Vagina (tissue), 2 donors: ENCODE measurements at regions not wholly inside any gene's neighbourhood (a gene's known extent, or its start where the extent isn't known, plus 50 kb on each side); places are given as distances from the start of the nearest gene placed in this dataset.

Experiments used
- DNase-seq, 2 donors: peaks; one replicate each; pipeline ENCODE4 v3.0.0-alpha.2; 2017; ENCODE audit errors: extremely low spot score in 2 of 2
- H3K27ac ChIP-seq: fragments of 200-600 bp; sonication (generic); one replicate; pipeline ENCODE4 v1.5.1; 2019
- H3K27me3 ChIP-seq: fragments of 200-600 bp; sonication (generic); one replicate; pipeline ENCODE4 v1.5.1; 2019
- H3K36me3 ChIP-seq, 2 donors: fragments of 200-600 bp; sonication (generic); one replicate each; pipeline ENCODE4 v1.5.1; 2017 to 2019
- H3K4me1 ChIP-seq: fragments of 200-600 bp; sonication (generic); one replicate; pipeline ENCODE4 v1.5.1; 2019
- H3K4me3 ChIP-seq, 2 donors: fragments of 200-600 bp; sonication (generic); 1 replicate in 1 of 2; 2 replicates in 1 of 2; pipeline ENCODE4 v1.5.1; 2016 to 2019
- H3K9me3 ChIP-seq: fragments of 200-600 bp; sonication (generic); one replicate; pipeline ENCODE4 v1.5.1; 2019
- CTCF ChIP-seq, 3 experiments: fragments of 450-650 bp in 2 of 3; fragments of 200-600 bp in 1 of 3; sonication (generic) in 1 of 3; IDR thresholded peaks; one replicate each; pipeline ENCODE4 v1.5.1; 2017 to 2019; ENCODE audit warnings: antibody characterized with exemption in 3 of 3, mild to moderate bottlenecking in 2 of 3, moderate library complexity in 2 of 3
- POLR2A ChIP-seq, 2 donors: fragments of 450-650 bp; IDR thresholded peaks; one replicate each; pipeline ENCODE4 v1.6.1; 2017; ENCODE audit warnings: antibody characterized with exemption in 2 of 2, mild to moderate bottlenecking in 2 of 2, moderate library complexity in 2 of 2
- POLR2AphosphoS5 ChIP-seq, 2 donors: sonication (generic); formaldehyde crosslinking; IDR thresholded peaks; one replicate each; pipeline ENCODE4 v1.9.0; 2017; ENCODE audit warnings: antibody characterized with exemption in 2 of 2, mild to moderate bottlenecking in 2 of 2, low read depth in 1 of 2; ENCODE audit not compliant: insufficient read depth in 1 of 2
- intact Hi-C: fragments of 100-400 bp; cut with DNase I; formaldehyde crosslinking; loops from one replicate; pipeline ENCODE4 v1.15.1; 2023

- no peak overlapping the region for H3K27ac ChIP-seq
- H3K4me3 ChIP-seq: no peak overlapping the region
- no peak for DNase-seq
- TF ChIP-seq POLR2AphosphoS5 (IDR thresholded peaks at IDR 0.05; ENCODE audit: insufficient read depth in 1 of 2, low read depth in 1 of 2) (no peak), POLR2A (IDR thresholded peaks at IDR 0.05) (no peak), CTCF (IDR thresholded peaks at IDR 0.05) (no peak)
- intact Hi-C loops: no loop called here
- H3K4me1 ChIP-seq: no peaks in the 10 kb centered on the region
- no peaks in the 10 kb centered on the region for H3K27me3 ChIP-seq
- H3K36me3 ChIP-seq: no peaks in the 10 kb centered on the region
- H3K9me3 ChIP-seq: no peaks in the 10 kb centered on the region
These were observed 380.8 kb downstream of the SPATA31D1 start for GRCh38 chr9:82369251-82369945.

- H3K36me3 ChIP-seq: no peaks in the 10 kb centered on the region
- H3K4me3 ChIP-seq: no peak overlapping the region
- H3K9me3 ChIP-seq: no peaks in the 10 kb centered on the region
- H3K4me1 ChIP-seq: no peaks in the 10 kb centered on the region
- H3K27ac ChIP-seq: no peak overlapping the region
- intact Hi-C loops: no loop called here
- H3K27me3 ChIP-seq: no peaks in the 10 kb centered on the region
- DNase-seq: no peak
- no peak for TF ChIP-seq POLR2AphosphoS5 (IDR thresholded peaks at IDR 0.05; ENCODE audit: insufficient read depth in 1 of 2, low read depth in 1 of 2)
- no peak for TF ChIP-seq CTCF (IDR thresholded peaks at IDR 0.05)
- no peak for TF ChIP-seq POLR2A (IDR thresholded peaks at IDR 0.05)
These were observed 386.5 kb downstream of the SPATA31D1 start for GRCh38 chr9:82375041-82375440.

- no peak for DNase-seq
- intact Hi-C loops: no loop called here
- H3K9me3 ChIP-seq: no peaks in the 10 kb centered on the region
- no peak overlapping the region for H3K4me3 ChIP-seq
- no peaks in the 10 kb centered on the region for H3K27me3 ChIP-seq
- TF ChIP-seq POLR2A (IDR thresholded peaks at IDR 0.05) (no peak), POLR2AphosphoS5 (IDR thresholded peaks at IDR 0.05; ENCODE audit: insufficient read depth in 1 of 2, low read depth in 1 of 2) (no peak), CTCF (IDR thresholded peaks at IDR 0.05) (no peak)
- H3K27ac ChIP-seq: no peak overlapping the region
- no peaks in the 10 kb centered on the region for H3K4me1 ChIP-seq
- no peaks in the 10 kb centered on the region for H3K36me3 ChIP-seq
These were observed 388.2 kb downstream of the SPATA31D1 start for GRCh38 chr9:82376677-82377232.

- intact Hi-C loops: no loop called here
- no peaks in the 10 kb centered on the region for H3K27me3 ChIP-seq
- H3K36me3 ChIP-seq: no peaks in the 10 kb centered on the region
- no peaks in the 10 kb centered on the region for H3K4me1 ChIP-seq
- no peak overlapping the region for H3K27ac ChIP-seq
- no peak overlapping the region for H3K4me3 ChIP-seq
- TF ChIP-seq CTCF (IDR thresholded peaks at IDR 0.05) (no peak), POLR2A (IDR thresholded peaks at IDR 0.05) (no peak), POLR2AphosphoS5 (IDR thresholded peaks at IDR 0.05; ENCODE audit: insufficient read depth in 1 of 2, low read depth in 1 of 2) (no peak)
- no peak for DNase-seq
- H3K9me3 ChIP-seq: no peaks in the 10 kb centered on the region
These were observed 394.5 kb downstream of the SPATA31D1 start for GRCh38 chr9:82382887-82383616.

GRCh38 chr9:82385633-82386032 lies 397.1 kb downstream of the SPATA31D1 start:
- no peaks in the 10 kb centered on the region for H3K9me3 ChIP-seq
- TF ChIP-seq POLR2AphosphoS5 (IDR thresholded peaks at IDR 0.05; ENCODE audit: insufficient read depth in 1 of 2, low read depth in 1 of 2) (no peak), CTCF (IDR thresholded peaks at IDR 0.05) (no peak), POLR2A (IDR thresholded peaks at IDR 0.05) (no peak)
- no peaks in the 10 kb centered on the region for H3K36me3 ChIP-seq
- no peak for DNase-seq
- H3K27me3 ChIP-seq: no peaks in the 10 kb centered on the region
- intact Hi-C loops: no loop called here
- H3K27ac ChIP-seq: no peak overlapping the region
- no peak overlapping the region for H3K4me3 ChIP-seq
- H3K4me1 ChIP-seq: no peaks in the 10 kb centered on the region
